Colon (tissue), 2 donors: ENCODE measurements at regions not wholly inside any gene's neighbourhood (a gene's known extent, or its start where the extent isn't known, plus 50 kb on each side); places are given as distances from the start of the nearest gene placed in this dataset.
"Not testable (repeated sequence)": the region's sequence is repeated elsewhere in the genome, so short reads cannot be mapped to it uniquely, and the experiment has no call there.

Experiments used
- FAIRE-seq: peaks from 2 replicates; lab custom pipeline; 2012; peaks lifted over from hg19 to GRCh38; lab: Jason Lieb, UNC
- donor health status: control.
- donor health status: control.

GRCh38 chr15:30841639-30842038 is 62.1 kb upstream of the FAN1 start:
- FAIRE-seq = not testable (repeated sequence)

GRCh38 chr15:30842798-30843472 is 60.8 kb upstream of the FAN1 start:
- not testable (repeated sequence) for FAIRE-seq

- FAIRE-seq = not testable (repeated sequence)
Measured at GRCh38 chr15:30845536-30845935, 58.2 kb upstream of the FAN1 start.
